ENCODE measurements at regions not wholly inside any gene's neighbourhood (a gene's known extent, or its start where the extent isn't known, plus 50 kb on each side); places are given as distances from the start of the nearest gene placed in this dataset.

DNA sequence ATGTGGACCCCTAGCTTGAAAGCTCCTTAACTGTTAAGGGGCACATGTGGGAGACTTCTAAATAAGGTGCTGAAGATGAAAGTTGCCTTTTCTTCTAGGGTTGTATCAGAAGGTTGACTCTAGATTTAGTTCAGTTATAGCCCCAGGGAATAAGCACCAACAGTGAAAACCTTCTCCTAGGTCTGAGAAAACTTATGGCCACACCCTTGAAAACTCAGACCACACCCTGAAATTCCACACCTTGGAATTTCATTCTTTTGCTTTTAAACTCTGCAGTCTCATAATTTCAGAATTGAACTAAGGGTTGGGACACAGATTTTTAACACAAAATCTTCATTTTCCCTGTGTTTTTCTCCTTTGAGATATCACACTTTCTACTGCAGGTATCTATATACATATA is 355.8 kb upstream of the IL12A start:
- no peaks in the 10 kb centered on the region for H4K20me1 ChIP-seq (replicated peaks; ENCODE audit: insufficient read depth)
- H3K27me3 ChIP-seq (ENCODE audit: insufficient read depth): no peaks in the 10 kb centered on the region
- no peaks in the 10 kb centered on the region for H3F3A ChIP-seq (replicated peaks; ENCODE audit: low read depth)
- no peaks in the 10 kb centered on the region for H3K9me3 Mint-ChIP-seq
- no peaks in the 10 kb centered on the region for H3K36me3 ChIP-seq (ENCODE audit: insufficient read depth)
- no peak overlapping the region; the same call in 1 of the 2 replicates for H2AFZ ChIP-seq
- no peaks in the 10 kb centered on the region for H3K36me3 Mint-ChIP-seq (ENCODE audit: low read depth)
- H3K4me2 ChIP-seq: no peak overlapping the region
- H3K27ac Mint-ChIP-seq: no peak overlapping the region
- H3K27ac ChIP-seq (ENCODE audit: low read depth): no peak overlapping the region
- H3K4me1 Mint-ChIP-seq: peaks cover 24% of the 10 kb centered on the region
- H3K9me2 ChIP-seq (ENCODE audit: insufficient read depth): 0 out of 2 replicates have a peak, but pooled peaks cover 5% of the 10 kb centered on the region
- no peak for ATAC-seq
- no peaks in the 10 kb centered on the region for H3K79me2 ChIP-seq (replicated peaks; ENCODE audit: insufficient read depth)
- no peak for DNase-seq (ENCODE audit: low spot score)
- no peak overlapping the region for H3K4me3 Mint-ChIP-seq
- peaks cover 10% of the 10 kb centered on the region for H3K4me1 ChIP-seq (ENCODE audit: insufficient read depth)
- H3K4me3 ChIP-seq: no peak overlapping the region
- no peak for TF ChIP-seq POLR2AphosphoS5 (IDR thresholded peaks at IDR 0.05; ENCODE audit: low read depth)
- TF ChIP-seq ZNF114 (CRISPR knock-in tag; IDR thresholded peaks at IDR 0.05): no peak
- TF ChIP-seq, protein P1, sequence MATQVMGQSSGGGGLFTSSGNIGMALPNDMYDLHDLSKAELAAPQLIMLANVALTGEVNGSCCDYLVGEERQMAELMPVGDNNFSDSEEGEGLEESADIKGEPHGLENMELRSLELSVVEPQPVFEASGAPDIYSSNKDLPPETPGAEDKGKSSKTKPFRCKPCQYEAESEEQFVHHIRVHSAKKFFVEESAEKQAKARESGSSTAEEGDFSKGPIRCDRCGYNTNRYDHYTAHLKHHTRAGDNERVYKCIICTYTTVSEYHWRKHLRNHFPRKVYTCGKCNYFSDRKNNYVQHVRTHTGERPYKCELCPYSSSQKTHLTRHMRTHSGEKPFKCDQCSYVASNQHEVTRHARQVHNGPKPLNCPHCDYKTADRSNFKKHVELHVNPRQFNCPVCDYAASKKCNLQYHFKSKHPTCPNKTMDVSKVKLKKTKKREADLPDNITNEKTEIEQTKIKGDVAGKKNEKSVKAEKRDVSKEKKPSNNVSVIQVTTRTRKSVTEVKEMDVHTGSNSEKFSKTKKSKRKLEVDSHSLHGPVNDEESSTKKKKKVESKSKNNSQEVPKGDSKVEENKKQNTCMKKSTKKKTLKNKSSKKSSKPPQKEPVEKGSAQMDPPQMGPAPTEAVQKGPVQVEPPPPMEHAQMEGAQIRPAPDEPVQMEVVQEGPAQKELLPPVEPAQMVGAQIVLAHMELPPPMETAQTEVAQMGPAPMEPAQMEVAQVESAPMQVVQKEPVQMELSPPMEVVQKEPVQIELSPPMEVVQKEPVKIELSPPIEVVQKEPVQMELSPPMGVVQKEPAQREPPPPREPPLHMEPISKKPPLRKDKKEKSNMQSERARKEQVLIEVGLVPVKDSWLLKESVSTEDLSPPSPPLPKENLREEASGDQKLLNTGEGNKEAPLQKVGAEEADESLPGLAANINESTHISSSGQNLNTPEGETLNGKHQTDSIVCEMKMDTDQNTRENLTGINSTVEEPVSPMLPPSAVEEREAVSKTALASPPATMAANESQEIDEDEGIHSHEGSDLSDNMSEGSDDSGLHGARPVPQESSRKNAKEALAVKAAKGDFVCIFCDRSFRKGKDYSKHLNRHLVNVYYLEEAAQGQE (IDR thresholded peaks at IDR 0.05; ENCODE audit: unreplicated experiment): no peak
- TF ChIP-seq, protein P2, sequence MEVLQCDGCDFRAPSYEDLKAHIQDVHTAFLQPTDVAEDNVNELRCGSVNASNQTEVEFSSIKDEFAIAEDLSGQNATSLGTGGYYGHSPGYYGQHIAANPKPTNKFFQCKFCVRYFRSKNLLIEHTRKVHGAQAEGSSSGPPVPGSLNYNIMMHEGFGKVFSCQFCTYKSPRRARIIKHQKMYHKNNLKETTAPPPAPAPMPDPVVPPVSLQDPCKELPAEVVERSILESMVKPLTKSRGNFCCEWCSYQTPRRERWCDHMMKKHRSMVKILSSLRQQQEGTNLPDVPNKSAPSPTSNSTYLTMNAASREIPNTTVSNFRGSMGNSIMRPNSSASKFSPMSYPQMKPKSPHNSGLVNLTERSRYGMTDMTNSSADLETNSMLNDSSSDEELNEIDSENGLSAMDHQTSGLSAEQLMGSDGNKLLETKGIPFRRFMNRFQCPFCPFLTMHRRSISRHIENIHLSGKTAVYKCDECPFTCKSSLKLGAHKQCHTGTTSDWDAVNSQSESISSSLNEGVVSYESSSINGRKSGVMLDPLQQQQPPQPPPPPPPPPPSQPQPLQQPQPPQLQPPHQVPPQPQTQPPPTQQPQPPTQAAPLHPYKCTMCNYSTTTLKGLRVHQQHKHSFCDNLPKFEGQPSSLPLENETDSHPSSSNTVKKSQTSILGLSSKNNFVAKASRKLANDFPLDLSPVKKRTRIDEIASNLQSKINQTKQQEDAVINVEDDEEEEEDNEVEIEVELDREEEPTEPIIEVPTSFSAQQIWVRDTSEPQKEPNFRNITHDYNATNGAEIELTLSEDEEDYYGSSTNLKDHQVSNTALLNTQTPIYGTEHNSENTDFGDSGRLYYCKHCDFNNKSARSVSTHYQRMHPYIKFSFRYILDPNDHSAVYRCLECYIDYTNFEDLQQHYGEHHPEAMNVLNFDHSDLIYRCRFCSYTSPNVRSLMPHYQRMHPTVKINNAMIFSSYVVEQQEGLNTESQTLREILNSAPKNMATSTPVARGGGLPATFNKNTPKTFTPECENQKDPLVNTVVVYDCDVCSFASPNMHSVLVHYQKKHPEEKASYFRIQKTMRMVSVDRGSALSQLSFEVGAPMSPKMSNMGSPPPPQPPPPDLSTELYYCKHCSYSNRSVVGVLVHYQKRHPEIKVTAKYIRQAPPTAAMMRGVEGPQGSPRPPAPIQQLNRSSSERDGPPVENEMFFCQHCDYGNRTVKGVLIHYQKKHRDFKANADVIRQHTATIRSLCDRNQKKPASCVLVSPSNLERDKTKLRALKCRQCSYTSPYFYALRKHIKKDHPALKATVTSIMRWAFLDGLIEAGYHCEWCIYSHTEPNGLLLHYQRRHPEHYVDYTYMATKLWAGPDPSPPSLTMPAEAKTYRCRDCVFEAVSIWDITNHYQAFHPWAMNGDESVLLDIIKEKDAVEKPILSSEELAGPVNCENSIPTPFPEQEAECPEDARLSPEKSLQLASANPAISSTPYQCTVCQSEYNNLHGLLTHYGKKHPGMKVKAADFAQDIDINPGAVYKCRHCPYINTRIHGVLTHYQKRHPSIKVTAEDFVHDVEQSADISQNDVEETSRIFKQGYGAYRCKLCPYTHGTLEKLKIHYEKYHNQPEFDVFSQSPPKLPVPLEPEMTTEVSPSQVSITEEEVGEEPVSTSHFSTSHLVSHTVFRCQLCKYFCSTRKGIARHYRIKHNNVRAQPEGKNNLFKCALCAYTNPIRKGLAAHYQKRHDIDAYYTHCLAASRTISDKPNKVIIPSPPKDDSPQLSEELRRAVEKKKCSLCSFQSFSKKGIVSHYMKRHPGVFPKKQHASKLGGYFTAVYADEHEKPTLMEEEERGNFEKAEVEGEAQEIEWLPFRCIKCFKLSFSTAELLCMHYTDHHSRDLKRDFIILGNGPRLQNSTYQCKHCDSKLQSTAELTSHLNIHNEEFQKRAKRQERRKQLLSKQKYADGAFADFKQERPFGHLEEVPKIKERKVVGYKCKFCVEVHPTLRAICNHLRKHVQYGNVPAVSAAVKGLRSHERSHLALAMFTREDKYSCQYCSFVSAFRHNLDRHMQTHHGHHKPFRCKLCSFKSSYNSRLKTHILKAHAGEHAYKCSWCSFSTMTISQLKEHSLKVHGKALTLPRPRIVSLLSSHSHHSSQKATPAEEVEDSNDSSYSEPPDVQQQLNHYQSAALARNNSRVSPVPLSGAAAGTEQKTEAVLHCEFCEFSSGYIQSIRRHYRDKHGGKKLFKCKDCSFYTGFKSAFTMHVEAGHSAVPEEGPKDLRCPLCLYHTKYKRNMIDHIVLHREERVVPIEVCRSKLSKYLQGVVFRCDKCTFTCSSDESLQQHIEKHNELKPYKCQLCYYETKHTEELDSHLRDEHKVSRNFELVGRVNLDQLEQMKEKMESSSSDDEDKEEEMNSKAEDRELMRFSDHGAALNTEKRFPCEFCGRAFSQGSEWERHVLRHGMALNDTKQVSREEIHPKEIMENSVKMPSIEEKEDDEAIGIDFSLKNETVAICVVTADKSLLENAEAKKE (CRISPR knock-in tag; IDR thresholded peaks at IDR 0.05): no peak
- no peak for TF ChIP-seq ZNF331 (CRISPR knock-in tag; IDR thresholded peaks at IDR 0.05; ENCODE audit: low read depth)
- TF ChIP-seq NANOG (IDR thresholded peaks at IDR 0.05; ENCODE audit: borderline replicate concordance): no peak
- no peak for TF ChIP-seq STAT1 (IDR thresholded peaks at IDR 0.05; ENCODE audit: unreplicated experiment)
- peaks cover 7% of the 10 kb centered on the region for H3K27me3 Mint-ChIP-seq (ENCODE audit: insufficient read depth, low read depth, poor library complexity)
